Muscle of back (tissue), 3 donors: ENCODE measurements at regions not wholly inside any gene's neighbourhood (a gene's known extent, or its start where the extent isn't known, plus 50 kb on each side); places are given as distances from the start of the nearest gene placed in this dataset.
A peak's percentile ranks its signal among the peaks of the same experiment; 100 is the strongest.
"Not testable (repeated sequence)": the region's sequence is repeated elsewhere in the genome, so short reads cannot be mapped to it uniquely, and the experiment has no call there.

Experiments
- DNase-seq, 3 donors: peaks; one replicate each; pipeline versions ENCODE4 v3.0.0 to v3.0.0-alpha.2; 2013

- not testable (repeated sequence) for DNase-seq
Observed at GRCh38 chr17:21470422-21470821, 94.3 kb downstream of the KCNJ12 start.

DNA sequence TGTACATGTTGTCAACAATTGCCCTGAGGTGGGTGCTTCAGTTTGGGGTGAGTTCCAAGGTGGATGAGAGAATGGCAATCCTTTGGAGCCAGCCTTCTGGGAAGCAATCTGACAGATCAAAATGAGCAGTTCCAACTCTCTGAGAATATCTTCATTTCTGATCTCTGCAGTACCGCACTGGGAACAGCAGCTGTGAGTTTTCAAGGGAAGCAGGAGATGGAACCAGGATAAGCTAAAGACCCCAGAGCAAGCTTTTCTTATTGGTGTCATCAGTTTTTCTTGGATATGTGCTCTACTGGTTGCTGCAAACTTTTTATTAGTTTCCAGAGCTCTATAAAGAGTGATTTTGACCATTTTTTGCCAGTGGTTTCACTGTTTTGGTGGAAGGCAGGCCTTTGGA, 94.7 kb downstream of the KCNJ12 start:
- no peak for DNase-seq

DNA sequence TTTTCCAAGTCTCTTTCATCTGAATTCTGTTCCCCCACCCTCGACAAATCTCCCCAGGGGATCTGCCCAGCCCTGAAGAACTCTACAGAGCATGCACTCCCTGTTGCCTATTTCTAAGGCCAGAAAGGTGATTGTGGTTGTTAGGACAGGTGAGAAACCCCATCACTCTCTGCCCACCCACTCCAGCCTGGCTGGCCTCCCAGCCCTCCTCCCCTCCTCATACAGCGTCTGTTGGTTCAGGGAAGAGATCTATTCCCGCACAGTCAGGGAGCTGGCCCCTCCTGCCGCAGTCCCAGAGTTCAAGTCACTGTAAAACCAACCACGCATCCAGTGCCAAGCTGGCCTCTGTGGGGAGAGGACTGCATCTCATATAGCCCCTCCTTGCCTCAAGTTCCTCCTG, 98.7 kb downstream of the KCNJ12 start:
- no peak for DNase-seq

- no peak for DNase-seq
Observed at GRCh38 chr17:21475571-21475970, 99.4 kb downstream of the KCNJ12 start.

- DNase-seq, result no peak
Observed at GRCh38 chr17:21476867-21477266, 100.7 kb downstream of the KCNJ12 start.

- no peak for DNase-seq
Observed at GRCh38 chr17:21482189-21482865, 106.2 kb downstream of the KCNJ12 start.

GRCh38 chr17:21488043-21488442, 111.9 kb downstream of the KCNJ12 start:
- DNase-seq, result not testable (repeated sequence)

DNA sequence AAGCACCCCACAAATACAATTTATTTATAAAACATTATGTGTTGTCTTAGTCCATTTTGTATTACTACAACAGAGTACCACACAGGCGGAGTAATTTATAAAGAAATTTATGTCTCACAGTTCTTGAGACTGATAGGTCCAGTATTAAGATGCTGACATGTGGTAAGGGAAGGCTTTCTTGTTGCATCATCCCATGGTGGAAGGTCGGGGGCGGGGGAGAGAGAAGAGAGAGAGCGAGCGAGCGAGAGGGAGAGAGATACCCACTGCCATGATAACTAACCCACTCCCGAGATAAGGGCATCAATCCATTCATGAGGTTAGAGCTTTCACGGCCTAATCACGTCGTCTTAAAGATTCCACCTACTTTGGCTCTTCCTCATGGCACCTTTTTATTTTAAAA, 117.8 kb downstream of the KCNJ12 start:
- no peak for DNase-seq

- DNase-seq, result no peak
Observed at GRCh38 chr17:21495281-21495680, 119.1 kb downstream of the KCNJ12 start.

- no peak for DNase-seq
Observed at GRCh38 chr17:21500064-21500463, 123.9 kb downstream of the KCNJ12 start.

GRCh38 chr17:21501927-21502700, 126.0 kb downstream of the KCNJ12 start:
- not testable (repeated sequence) for DNase-seq

DNA sequence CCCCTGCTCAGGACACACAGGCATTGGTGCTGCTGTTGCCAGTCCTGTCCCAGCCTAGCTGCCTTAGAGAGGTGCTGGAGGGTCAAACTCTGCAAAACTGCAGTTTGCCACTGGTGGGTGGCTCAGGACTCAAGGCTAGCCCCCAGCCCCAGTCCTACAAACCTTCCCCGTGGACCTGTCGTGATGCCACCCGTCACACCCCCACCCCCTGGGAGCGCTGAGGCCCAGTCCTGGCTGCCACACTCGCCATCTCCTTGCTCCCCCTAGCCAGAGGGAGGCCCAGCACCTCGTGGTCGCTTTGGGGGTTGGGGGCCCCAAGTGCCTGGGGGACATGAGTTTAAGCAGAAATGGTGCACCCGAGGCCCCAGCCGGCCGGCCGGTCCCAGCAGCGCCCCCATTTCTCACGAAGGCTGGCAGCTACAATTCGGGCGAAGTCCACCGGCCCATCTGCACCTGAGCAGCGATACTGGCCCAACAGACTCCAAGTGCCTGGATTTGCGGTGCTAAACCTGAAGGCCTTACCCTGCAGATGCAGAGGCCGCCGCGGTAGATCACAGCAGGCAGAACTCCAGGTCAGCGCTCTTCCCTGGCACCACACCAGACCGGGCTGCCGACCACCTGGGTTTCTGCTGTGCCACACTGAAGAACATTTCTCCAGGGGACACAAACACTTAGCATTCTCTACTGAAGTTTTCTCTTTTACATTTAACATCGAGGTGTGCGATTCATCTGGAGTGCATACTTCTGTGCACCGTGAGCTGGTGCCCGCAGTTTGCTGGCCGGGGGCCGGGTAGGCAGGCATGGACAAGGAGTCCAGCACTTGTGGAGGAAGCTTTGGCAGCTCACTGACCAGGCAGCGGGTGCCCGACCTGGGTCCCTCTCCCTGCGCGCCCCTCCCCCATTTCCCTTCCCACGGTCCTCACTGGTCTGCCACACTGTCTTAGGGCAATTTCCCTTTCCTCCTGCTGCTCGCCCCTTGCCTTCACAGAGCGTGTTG, 130.0 kb downstream of the KCNJ12 start:
- DNase-seq, result no peak

DNA sequence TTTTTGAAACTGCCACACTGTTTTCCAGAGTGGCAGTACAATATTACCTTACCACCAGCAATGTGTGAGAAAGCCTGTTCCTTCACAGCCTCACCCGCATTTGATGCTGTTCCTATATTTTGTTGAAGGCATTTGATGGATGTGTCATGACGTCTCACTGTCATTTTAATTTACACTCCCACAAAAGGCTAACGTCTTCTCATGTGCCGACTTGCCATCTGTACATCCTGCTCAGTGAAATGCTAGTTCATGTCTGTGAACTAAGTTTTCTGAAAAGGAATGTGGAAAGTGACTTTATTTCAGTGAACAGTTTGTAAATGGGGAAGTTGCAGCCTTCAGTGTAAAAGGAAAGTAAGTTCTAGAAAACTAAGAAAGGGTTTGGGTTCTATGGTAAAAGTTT, 131.6 kb downstream of the KCNJ12 start:
- not testable (repeated sequence) for DNase-seq

GRCh38 chr17:21508211-21508610, 132.1 kb downstream of the KCNJ12 start:
- no peak for DNase-seq

DNA sequence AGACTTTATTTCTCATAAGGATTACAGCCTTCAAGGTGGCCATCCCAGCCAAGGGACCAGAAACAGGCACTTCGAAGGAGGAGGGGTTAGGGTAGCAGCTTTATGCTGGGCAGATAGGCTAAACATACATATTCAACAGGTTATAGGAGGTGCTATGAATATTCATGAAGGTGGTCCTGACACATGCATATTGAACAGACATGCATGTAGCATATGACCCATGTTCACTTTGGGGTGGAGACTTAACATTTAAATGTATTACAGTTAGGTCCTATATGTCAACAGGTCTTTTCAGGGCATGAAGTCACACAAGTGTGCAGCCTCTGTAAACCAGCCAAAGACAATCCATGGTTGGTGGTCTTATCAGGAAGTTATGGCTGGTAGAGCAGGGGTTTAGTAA, 133.2 kb downstream of the KCNJ12 start:
- not testable (repeated sequence) for DNase-seq

- DNase-seq, result peak; percentile 7 to 43 (median 8)
Observed at GRCh38 chr17:21510686-21511362, 134.7 kb downstream of the KCNJ12 start.

DNA sequence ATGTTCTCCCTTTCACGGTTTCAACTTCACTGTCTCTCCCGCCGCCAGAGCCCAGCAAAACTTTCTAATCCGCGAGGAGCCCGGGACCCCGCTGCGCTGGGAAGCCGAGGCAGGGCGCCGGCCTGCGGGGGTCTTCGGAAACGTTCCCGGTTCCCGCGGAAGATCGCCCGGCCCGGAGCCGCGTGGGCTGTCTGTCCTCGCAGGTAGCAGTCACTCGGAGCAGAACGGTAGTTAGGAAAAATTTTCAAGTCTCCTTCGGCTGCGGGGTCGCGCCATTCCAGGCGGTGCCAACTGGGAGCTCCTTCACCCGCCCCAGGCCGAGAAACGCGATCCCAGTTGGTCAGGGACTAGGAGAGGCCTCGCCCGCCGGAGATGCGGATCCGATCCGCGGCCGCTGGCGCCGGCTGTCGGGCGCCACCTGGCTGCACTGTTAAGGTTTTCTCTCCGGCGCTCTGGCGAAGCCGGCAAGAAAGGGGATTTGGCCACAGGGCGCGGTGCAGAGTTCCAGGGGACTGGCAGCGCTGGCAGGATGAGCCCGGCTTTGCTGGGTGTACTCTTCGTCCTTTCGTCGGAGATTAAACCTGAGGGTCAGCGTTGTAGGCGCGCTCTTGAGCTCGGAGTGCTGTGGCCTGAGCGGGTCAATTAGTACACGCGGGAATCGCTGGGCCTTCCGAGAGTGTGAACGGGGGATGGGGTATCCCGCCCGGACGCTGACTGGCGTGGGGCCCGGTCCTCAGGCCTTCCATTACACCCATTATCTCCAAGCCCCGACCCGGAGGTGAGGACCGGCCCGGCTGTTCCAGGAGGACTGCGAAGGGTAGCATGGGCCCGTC, 135.4 kb downstream of the KCNJ12 start:
- peak; percentile 78 to 92 (median 85) for DNase-seq

DNA sequence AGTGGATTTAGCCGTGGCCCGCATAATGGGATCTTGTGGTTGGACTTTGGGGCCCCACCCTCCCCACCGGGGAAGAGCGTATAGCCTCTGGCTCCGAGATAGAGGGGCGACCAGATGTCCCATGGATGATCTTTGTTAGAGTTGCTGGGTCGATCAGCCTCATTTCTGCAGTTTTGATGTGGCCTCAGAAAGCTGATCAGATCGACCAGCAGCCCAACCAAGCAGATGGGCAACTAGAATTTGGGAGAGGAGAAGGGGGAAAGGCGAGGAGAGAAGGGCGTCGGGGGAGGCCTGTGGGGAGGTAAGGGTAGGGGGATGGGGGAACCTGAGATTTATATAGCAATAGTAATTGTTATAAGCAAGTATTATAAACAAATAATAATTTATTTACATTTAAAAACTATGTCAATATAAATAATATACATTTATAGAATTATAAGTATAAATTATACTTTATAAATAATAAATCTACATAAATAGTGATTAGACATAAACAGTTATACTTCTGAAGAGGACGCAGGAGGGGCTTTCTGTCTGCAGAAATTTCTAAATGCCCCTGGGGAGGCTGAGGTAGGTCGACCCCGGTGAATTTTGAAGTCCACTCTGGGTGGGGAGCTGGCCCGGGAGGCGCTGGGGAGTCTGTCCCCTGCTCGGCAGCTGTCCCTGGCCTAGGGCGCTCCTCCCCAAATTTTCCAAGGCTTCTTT, 136.3 kb downstream of the KCNJ12 start:
- DNase-seq, result no peak

DNA sequence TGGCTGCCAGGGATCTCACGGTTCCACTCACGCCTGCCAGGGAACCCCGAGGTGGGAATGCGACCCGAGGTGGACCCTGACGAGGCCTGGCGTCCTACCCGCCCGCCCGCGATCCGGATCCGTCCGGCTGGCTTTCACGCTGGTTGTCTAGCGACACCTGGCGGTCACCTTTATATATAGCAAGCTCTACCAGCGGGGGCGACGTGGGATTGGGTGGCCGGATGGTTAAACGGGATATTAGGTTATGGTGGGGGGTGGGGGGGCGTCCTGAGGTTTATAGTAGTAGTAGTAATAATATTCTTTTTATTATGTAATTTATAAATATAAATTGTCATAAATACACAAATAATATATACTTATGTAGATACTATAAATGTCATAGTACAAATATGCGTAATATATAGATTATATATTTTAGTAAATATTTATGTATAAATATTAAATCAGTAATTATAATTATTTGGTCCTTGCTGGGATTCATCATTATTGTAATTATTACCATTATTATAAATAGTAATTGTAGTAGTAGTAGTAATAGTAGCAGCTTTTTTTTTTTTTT, 136.9 kb downstream of the KCNJ12 start:
- peak; percentile 62 to 87 (median 83) for DNase-seq

GRCh38 chr17:21514567-21514966, 138.4 kb downstream of the KCNJ12 start:
- DNase-seq, result not testable (repeated sequence)
